ENCODE measurements at regions not wholly inside any gene's neighbourhood (a gene's known extent, or its start where the extent isn't known, plus 50 kb on each side); places are given as distances from the start of the nearest gene placed in this dataset.

DNA sequence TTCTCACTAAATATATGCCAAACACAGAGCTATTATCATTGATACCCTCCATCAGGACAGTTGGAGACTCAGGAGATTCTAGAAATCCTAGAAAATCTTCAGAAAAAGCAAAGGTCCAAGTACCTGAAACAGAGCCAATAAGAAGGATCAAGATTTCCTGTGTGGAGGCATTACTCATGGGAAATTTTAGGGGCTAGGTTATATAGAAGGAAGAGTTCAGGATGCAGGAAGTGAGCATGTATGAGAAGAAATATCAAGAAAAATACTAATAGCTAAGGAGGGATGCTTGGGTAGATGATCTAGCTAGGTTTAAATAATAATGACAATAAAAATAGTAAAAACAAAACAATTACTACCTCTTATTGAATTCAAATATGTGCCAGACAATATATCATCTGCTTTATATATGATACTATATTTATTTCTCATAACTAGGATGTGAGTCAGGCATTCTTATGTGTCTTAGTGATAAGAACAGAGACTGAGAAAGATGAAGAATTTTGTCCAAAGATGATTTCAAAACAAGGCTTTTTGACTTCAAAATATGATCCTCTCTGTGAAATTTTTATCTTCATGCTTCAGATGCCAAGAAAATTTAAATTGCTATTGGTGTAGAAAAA is 66.4 kb upstream of the HHIP start:
- Histone ChIP-seq H3K4me1 (peaks cover 0 to 12% (median 0%) of the 10 kb centered on the region in 4 donors), H3K9me3 (no peaks in the 10 kb centered on the region), H3K36me3 (no peaks in the 10 kb centered on the region), H3K27me3 (no peaks in the 10 kb centered on the region), H3K4me3 (no peak overlapping the region), H3K27ac (no peak overlapping the region)
- no peak for DNase-seq
- intact Hi-C loops (cut with DNase I; ENCODE audit: low total_unique reads): no loop called here
- TF ChIP-seq CTCF (IDR thresholded peaks at IDR 0.05): no peak

- intact Hi-C loops (cut with DNase I; ENCODE audit: low total_unique reads): no loop called here
- no peak overlapping the region for H3K4me3 ChIP-seq
- H3K27ac ChIP-seq: no peak overlapping the region
- no peaks in the 10 kb centered on the region for H3K9me3 ChIP-seq
- no peaks in the 10 kb centered on the region for H3K27me3 ChIP-seq
- DNase-seq: no peak
- no peak for TF ChIP-seq CTCF (IDR thresholded peaks at IDR 0.05)
- peaks cover 0 to 11% (median 0%) of the 10 kb centered on the region in 4 donors for H3K4me1 ChIP-seq
- no peaks in the 10 kb centered on the region for H3K36me3 ChIP-seq
Measured at GRCh38 chr4:144580430-144580829, 65.5 kb upstream of the HHIP start.

DNA sequence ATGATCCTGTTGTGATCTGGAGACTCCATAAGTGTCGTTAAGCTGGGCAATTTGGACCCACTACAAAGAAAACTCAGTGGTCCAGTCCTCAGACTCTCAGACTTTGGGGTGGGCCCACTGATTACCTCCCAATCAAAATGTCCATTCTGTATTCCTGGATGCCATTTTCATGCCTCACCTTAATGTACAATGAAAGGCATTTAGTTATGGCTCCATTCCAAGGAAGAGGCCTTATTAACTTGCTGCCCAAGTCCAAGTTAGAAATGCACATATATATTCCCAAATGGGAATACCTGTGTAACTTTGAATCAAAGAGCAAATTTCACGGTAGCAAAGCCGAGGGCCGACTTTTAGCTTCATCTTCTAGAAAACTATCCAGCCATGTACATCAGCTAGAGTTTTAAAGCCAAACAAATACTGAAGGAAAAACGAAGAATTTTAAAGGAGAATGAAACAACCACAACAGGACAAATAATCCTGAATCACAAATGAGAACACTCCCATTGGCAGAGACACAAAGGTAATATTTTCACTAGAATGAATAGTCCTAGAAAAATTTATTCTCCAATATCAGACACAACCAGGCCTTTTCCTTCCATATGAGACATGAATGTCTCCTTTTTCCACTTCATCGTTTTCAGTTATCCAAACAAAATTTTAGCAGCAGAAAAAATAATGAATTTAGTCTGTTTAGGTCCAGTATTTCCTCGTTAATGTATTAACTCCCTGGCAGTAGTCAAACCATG is 63.7 kb upstream of the HHIP start:
- no peaks in the 10 kb centered on the region for H3K9me3 ChIP-seq
- H3K36me3 ChIP-seq: no peaks in the 10 kb centered on the region
- no peak for TF ChIP-seq CTCF (IDR thresholded peaks at IDR 0.05)
- H3K27ac ChIP-seq: no peak overlapping the region
- intact Hi-C loops (cut with DNase I; ENCODE audit: low total_unique reads): no loop called here
- H3K4me3 ChIP-seq: no peak overlapping the region
- H3K27me3 ChIP-seq: no peaks in the 10 kb centered on the region
- H3K4me1 ChIP-seq: peaks cover 0 to 11% (median 0%) of the 10 kb centered on the region in 4 donors
- DNase-seq: no peak

DNA sequence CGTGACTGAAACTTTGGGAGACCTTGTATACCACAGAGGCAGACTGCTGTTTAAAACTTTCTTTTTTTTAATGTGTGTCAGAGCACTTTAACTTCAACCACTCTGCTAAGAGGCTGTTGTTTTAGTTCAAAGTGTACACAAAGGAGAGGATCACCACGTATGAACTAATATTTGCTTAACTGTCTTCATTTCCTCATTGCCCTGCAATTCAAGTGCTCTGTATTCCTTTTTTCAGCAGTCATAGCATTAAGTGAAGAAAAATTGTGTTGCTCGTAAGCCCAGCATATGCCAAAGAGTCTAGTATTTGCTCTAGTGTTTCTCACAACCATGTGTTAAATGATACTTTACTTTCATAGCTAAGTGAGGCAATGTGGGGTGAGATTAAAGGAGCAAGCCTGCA is 63.0 kb upstream of the HHIP start:
- Histone ChIP-seq H3K36me3 (no peaks in the 10 kb centered on the region), H3K27ac (no peak overlapping the region), H3K4me3 (no peak overlapping the region), H3K27me3 (no peaks in the 10 kb centered on the region), H3K9me3 (no peaks in the 10 kb centered on the region), H3K4me1 (peaks cover 0 to 11% (median 0%) of the 10 kb centered on the region in 4 donors)
- DNase-seq: no peak
- intact Hi-C loops (cut with DNase I; ENCODE audit: low total_unique reads): no loop called here
- TF ChIP-seq CTCF (IDR thresholded peaks at IDR 0.05): no peak

DNA sequence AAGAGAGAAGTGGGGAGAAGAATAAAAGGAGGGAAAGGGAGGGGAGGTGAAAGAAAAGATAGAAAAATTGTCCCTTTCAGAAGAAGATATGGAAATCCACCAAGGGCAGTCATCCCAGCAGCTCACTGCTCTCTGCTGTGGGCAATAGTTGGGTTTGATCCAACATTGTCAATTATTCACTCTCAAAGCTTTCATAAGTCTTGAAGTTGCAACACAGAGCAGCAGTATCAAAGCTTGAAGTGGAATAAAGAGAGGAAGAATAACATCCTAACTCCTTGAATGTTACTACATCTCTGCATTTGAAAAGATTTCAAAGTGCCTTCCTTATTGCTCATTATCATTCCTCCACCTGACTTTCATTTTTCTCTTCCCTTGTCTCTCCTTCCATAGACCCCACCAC is 62.3 kb upstream of the HHIP start:
- H3K4me1 ChIP-seq: peaks cover 0 to 11% (median 0%) of the 10 kb centered on the region in 4 donors
- no peaks in the 10 kb centered on the region for H3K27me3 ChIP-seq
- no peak overlapping the region for H3K4me3 ChIP-seq
- no peak overlapping the region for H3K27ac ChIP-seq
- no peak for DNase-seq
- no peaks in the 10 kb centered on the region for H3K9me3 ChIP-seq
- no peaks in the 10 kb centered on the region for H3K36me3 ChIP-seq
- intact Hi-C loops (cut with DNase I; ENCODE audit: low total_unique reads): no loop called here
- no peak for TF ChIP-seq CTCF (IDR thresholded peaks at IDR 0.05)
